IPS-18a (cell line): ENCODE measurements at regions not wholly inside any gene's neighbourhood (a gene's known extent, or its start where the extent isn't known, plus 50 kb on each side); places are given as distances from the start of the nearest gene placed in this dataset.

Experiments used
- H3K27ac ChIP-seq: one replicate; pipeline ENCODE4 v1.5.1; 2013; ENCODE audit warnings: low read length
- H3K27me3 ChIP-seq: one replicate; pipeline ENCODE4 v1.6.1; 2013; ENCODE audit warnings: mild to moderate bottlenecking, low read length; ENCODE audit not compliant: control insufficient read depth, insufficient read depth
- H3K36me3 ChIP-seq: one replicate; pipeline ENCODE4 v1.6.1; 2013; ENCODE audit warnings: low read depth, low read length; ENCODE audit not compliant: control insufficient read depth
- H3K4me1 ChIP-seq: one replicate; pipeline ENCODE4 v1.6.1; 2013; ENCODE audit warnings: low read depth, low read length; ENCODE audit not compliant: control insufficient read depth
- H3K4me3 ChIP-seq: one replicate; pipeline ENCODE4 v1.5.1; 2013; ENCODE audit warnings: low read length
- H3K9ac ChIP-seq: one replicate; pipeline ENCODE4 v1.6.1; 2013; ENCODE audit warnings: mild to moderate bottlenecking, low read length, moderate library complexity
- H3K9me3 ChIP-seq: one replicate; pipeline ENCODE4 v1.6.1; 2013; ENCODE audit warnings: low read depth, low read length; ENCODE audit not compliant: control insufficient read depth

GRCh38 chr19:28509079-28509895 is 703.7 kb downstream of the UQCRFS1 start:
- no peaks in the 10 kb centered on the region for H3K36me3 ChIP-seq
- no peaks in the 10 kb centered on the region for H3K27me3 ChIP-seq
- no peak overlapping the region for H3K9ac ChIP-seq
- H3K4me1 ChIP-seq: no peaks in the 10 kb centered on the region
- no peaks in the 10 kb centered on the region for H3K9me3 ChIP-seq
- H3K4me3 ChIP-seq: no peak overlapping the region
- H3K27ac ChIP-seq: no peak overlapping the region

- Histone ChIP-seq H3K36me3 (no peaks in the 10 kb centered on the region), H3K27ac (no peak overlapping the region)
Measured at GRCh38 chr19:28508666-28509065, 704.3 kb downstream of the UQCRFS1 start.

GRCh38 chr19:28505933-28506332 is 707.0 kb downstream of the UQCRFS1 start:
- no peaks in the 10 kb centered on the region for H3K9me3 ChIP-seq
- H3K4me3 ChIP-seq: no peak overlapping the region
- H3K27me3 ChIP-seq: no peaks in the 10 kb centered on the region
- H3K4me1 ChIP-seq: peaks cover 16% of the 10 kb centered on the region
- no peak overlapping the region for H3K27ac ChIP-seq
- H3K36me3 ChIP-seq: no peaks in the 10 kb centered on the region
- no peak overlapping the region for H3K9ac ChIP-seq

More at GRCh38 chr19:28508666-28509065, 704.3 kb downstream of the UQCRFS1 start:
- Histone ChIP-seq H3K27me3 (no peaks in the 10 kb centered on the region), H3K4me3 (no peak overlapping the region), H3K9me3 (no peaks in the 10 kb centered on the region), H3K9ac (no peak overlapping the region), H3K4me1 (no peaks in the 10 kb centered on the region)

GRCh38 chr19:28505134-28505533 is 707.8 kb downstream of the UQCRFS1 start:
- H3K27ac ChIP-seq: no peak overlapping the region
- no peaks in the 10 kb centered on the region for H3K36me3 ChIP-seq
- no peaks in the 10 kb centered on the region for H3K9me3 ChIP-seq
- H3K4me3 ChIP-seq: no peak overlapping the region
- peaks cover 16% of the 10 kb centered on the region for H3K4me1 ChIP-seq
- H3K27me3 ChIP-seq: no peaks in the 10 kb centered on the region
- no peak overlapping the region for H3K9ac ChIP-seq

- Histone ChIP-seq H3K9ac (no peak overlapping the region), H3K4me3 (no peak overlapping the region), H3K27ac (no peak overlapping the region), H3K9me3 (no peaks in the 10 kb centered on the region), H3K27me3 (no peaks in the 10 kb centered on the region), H3K4me1 (peaks cover 16% of the 10 kb centered on the region), H3K36me3 (no peaks in the 10 kb centered on the region)
Measured at GRCh38 chr19:28504727-28505126, 708.2 kb downstream of the UQCRFS1 start.

GRCh38 chr19:28504139-28504538 is 708.8 kb downstream of the UQCRFS1 start:
- Histone ChIP-seq H3K27me3 (no peaks in the 10 kb centered on the region), H3K4me3 (no peak overlapping the region), H3K4me1 (peaks cover 16% of the 10 kb centered on the region), H3K9me3 (no peaks in the 10 kb centered on the region), H3K27ac (no peak overlapping the region), H3K9ac (no peak overlapping the region), H3K36me3 (no peaks in the 10 kb centered on the region)

- peaks cover 16% of the 10 kb centered on the region for H3K4me1 ChIP-seq
- no peak overlapping the region for H3K9ac ChIP-seq
- no peaks in the 10 kb centered on the region for H3K36me3 ChIP-seq
Measured at GRCh38 chr19:28502879-28503734, 709.8 kb downstream of the UQCRFS1 start.

GRCh38 chr19:28501976-28502375 is 711.0 kb downstream of the UQCRFS1 start:
- Histone ChIP-seq H3K9me3 (no peaks in the 10 kb centered on the region), H3K9ac (no peak overlapping the region), H3K27ac (no peak overlapping the region), H3K27me3 (no peaks in the 10 kb centered on the region), H3K4me1 (peaks cover 16% of the 10 kb centered on the region), H3K36me3 (no peaks in the 10 kb centered on the region), H3K4me3 (no peak overlapping the region)

More at GRCh38 chr19:28502879-28503734, 709.8 kb downstream of the UQCRFS1 start:
- Histone ChIP-seq H3K9me3 (no peaks in the 10 kb centered on the region), H3K4me3 (no peak overlapping the region), H3K27me3 (no peaks in the 10 kb centered on the region), H3K27ac (no peak overlapping the region)

- no peaks in the 10 kb centered on the region for H3K9me3 ChIP-seq
- H3K36me3 ChIP-seq: no peaks in the 10 kb centered on the region
- H3K27me3 ChIP-seq: no peaks in the 10 kb centered on the region
- H3K4me3 ChIP-seq: no peak overlapping the region
- H3K9ac ChIP-seq: no peak overlapping the region
- no peak overlapping the region for H3K27ac ChIP-seq
- peaks cover 16% of the 10 kb centered on the region for H3K4me1 ChIP-seq
Measured at GRCh38 chr19:28500982-28501630, 711.8 kb downstream of the UQCRFS1 start.

GRCh38 chr19:28500296-28500695 is 712.7 kb downstream of the UQCRFS1 start:
- Histone ChIP-seq H3K4me1 (peaks cover 16% of the 10 kb centered on the region), H3K36me3 (no peaks in the 10 kb centered on the region), H3K27ac (no peak overlapping the region), H3K9me3 (no peaks in the 10 kb centered on the region), H3K4me3 (no peak overlapping the region), H3K27me3 (no peaks in the 10 kb centered on the region), H3K9ac (no peak overlapping the region)

- no peaks in the 10 kb centered on the region for H3K27me3 ChIP-seq
- no peaks in the 10 kb centered on the region for H3K36me3 ChIP-seq
- peaks cover 29% of the 10 kb centered on the region for H3K4me1 ChIP-seq
- no peak overlapping the region for H3K4me3 ChIP-seq
- H3K27ac ChIP-seq: no peak overlapping the region
- no peak overlapping the region for H3K9ac ChIP-seq
- no peaks in the 10 kb centered on the region for H3K9me3 ChIP-seq
Measured at GRCh38 chr19:28498404-28498976, 714.5 kb downstream of the UQCRFS1 start.
